Brain pericyte (primary cell): ENCODE measurements at regions not wholly inside any gene's neighbourhood (a gene's known extent, or its start where the extent isn't known, plus 50 kb on each side); places are given as distances from the start of the nearest gene placed in this dataset.

ENCODE experiments used
- DNase-seq: peaks from one replicate; pipeline ENCODE4 v3.0.0-alpha.2; 2012; ENCODE audit warnings: low read depth, low spot score

- DNase-seq, result peak; percentile 21
Observed at GRCh38 chr18:60978338-60978737, 354.9 kb upstream of the CDH20 start.

DNA sequence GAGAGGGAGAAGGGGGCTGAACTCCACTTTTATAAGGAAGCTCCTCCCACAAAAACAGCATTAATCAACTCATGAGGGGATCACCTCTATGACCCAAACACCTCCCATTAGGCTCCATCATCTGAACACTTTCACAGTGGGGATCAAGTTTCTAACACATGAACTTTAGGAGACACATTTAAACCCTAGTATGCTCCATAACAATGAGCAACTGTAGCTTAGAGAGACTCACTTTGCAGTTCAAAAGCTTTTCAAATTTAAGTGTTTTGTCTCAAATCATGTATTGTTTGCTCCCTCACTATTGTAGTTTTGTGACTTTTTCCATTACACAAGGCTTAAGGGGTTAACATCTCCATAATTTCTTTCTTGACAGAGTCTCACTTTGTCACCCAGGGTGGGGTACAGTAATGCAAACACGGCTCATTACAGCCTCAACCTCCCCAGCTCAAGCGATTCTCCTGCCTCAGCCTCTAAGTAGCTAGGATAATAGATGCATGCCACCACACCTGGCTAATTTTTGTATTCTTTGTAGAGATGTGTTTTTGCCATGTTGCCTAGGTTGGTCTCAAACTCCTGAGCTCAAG lies 352.7 kb upstream of the CDH20 start:
- no peak for DNase-seq

DNA sequence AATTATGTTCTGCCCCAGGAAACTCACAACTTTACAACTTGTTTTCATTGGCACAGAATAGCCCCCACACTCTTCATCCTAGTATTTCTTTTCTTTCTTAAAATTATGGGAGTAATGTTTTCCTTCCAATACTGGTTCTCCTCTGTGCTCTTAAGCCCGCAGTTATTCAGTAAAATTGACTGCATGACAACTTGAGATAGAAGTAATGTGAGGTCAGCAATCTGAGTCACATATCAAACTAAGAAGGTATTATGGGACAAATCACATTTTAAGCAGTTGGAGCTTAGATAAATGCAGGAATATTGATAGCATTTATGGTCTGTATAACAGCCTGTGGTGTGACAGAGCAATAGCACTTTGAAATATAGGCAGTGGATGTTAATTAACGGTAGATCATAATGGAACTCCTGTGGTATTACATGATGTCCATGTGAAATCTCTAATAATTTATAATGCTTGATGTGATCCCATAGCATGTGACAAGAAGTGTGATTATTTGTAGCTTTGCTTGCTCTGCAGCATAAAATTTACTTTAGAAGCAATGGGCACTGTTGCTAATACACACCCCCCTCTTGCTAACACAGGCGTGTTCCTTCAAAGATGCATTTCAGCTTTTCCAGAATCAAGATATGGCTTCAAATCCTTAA lies 351.4 kb upstream of the CDH20 start:
- DNase-seq, result no peak

GRCh38 chr18:60982329-60982695 lies 350.9 kb upstream of the CDH20 start:
- DNase-seq, result no peak

- DNase-seq, result no peak
Observed at GRCh38 chr18:60982928-60983327, 350.3 kb upstream of the CDH20 start.

- peak; percentile 13 for DNase-seq
Observed at GRCh38 chr18:60984510-60984909, 348.7 kb upstream of the CDH20 start.

- DNase-seq, result no peak
Observed at GRCh38 chr18:60987963-60988362, 345.3 kb upstream of the CDH20 start.

DNA sequence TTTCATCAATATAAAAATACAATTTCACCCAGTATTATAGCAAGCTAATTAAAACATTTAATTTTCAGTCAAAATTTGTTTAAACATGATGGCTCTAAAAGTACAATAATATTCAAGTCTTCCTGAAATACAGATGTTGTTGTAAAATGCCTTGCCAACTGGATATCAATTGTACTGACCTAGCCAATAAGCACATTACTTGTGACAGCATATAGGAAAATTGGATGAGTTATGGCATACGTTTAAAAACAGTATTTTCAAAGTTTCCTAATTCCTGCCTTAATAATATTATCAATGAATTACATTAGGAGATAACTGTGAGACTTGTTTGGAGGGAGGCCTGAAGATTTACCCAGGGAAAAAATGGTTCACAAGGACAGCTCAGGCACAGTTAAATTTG lies 336.9 kb upstream of the CDH20 start:
- no peak for DNase-seq

DNA sequence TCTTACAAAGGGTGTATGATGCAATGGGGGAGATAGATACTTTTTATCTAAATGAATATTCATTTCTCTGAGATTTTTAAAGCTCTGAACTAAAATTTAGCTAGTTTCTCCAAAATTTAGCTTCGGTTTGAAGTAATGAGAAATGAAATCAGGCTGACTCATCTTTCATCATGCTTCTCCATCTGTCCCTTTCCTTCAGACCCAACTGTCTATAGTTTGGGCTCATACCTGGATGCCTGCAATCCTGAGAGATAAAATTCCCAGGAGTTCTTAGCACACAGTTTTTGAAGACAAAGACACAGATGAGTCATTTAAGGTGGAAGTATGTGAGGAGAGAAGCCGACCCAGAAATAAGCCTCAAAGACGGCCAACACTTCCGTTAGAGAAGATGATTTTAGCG lies 336.4 kb upstream of the CDH20 start:
- no peak for DNase-seq

- DNase-seq, result no peak
Observed at GRCh38 chr18:61001138-61001537, 332.1 kb upstream of the CDH20 start.

DNA sequence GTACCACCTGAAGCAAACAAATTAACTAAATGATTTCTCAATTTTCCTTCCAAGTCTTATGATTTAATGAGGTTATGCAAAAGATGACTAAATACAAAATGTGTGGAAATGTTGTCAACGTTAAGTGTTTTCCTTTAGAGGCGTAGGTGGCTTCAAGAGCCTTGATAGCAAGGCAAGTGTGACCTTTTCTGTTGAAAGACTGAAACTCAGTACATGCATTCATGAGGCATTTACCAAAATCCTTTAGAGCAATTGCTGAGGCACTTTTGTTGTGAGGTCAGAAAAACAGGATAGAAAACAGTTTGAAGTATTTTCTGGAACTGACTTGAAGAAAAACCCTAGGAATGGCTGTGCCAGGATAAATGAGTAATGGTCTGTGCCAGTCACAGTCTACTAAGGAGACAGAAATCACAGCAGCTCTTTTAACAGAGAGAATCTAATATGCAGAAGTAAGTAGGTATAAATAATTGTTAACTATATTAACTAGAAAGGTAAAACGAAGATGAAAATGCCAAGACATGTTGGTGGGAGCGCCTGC lies 326.5 kb upstream of the CDH20 start:
- DNase-seq, result no peak

- no peak for DNase-seq
Observed at GRCh38 chr18:61019338-61020301, 313.6 kb upstream of the CDH20 start.

DNA sequence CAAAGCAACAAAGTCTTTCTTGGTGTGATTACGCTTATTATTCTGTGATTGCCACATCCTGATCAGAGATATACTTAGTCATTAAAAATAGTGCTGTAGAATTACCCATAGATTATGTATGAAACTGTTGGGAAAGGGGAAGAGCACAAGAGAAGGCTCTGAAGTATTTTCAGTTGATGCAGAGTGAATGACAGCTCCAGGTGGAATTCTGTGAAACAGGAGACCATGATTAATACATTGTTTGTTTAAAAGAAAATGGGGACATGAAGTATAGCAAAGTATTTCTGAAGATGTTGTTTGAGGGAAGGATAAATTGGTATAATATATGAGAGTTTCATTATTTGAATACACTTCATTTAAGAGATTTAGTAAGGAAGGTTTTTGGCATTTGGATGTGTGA lies 307.6 kb upstream of the CDH20 start:
- no peak for DNase-seq

GRCh38 chr18:61031626-61032025 lies 301.6 kb upstream of the CDH20 start:
- no peak for DNase-seq

DNA sequence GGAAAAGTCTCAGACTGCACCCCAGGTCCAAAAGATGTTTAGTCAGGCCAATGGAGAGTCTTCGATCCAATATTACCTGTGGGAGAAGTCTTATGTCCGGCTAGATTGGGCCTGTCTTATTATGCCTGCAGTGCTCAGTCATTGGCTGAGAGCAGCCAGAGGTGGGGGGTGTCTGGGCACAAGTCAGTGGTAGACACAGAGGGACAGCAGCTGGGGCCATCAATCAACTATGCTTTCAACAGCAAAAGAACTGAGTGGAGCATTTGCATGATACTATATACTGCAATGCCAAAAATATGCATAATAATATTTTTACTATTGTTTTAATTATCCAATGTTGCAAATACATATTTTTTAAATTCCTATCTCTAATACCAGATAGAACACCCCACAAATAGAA lies 298.6 kb upstream of the CDH20 start:
- DNase-seq, result no peak

- no peak for DNase-seq
Observed at GRCh38 chr18:61039251-61039650, 294.0 kb upstream of the CDH20 start.

- no peak for DNase-seq
Observed at GRCh38 chr18:61047794-61048193, 285.4 kb upstream of the CDH20 start.

GRCh38 chr18:61057443-61057842 lies 275.8 kb upstream of the CDH20 start:
- no peak for DNase-seq

GRCh38 chr18:61062258-61062657 lies 271.0 kb upstream of the CDH20 start:
- DNase-seq, result no peak

- no peak for DNase-seq
Observed at GRCh38 chr18:61064911-61065310, 268.3 kb upstream of the CDH20 start.

- no peak for DNase-seq
Observed at GRCh38 chr18:61076986-61077385, 256.2 kb upstream of the CDH20 start.

- no peak for DNase-seq
Observed at GRCh38 chr18:61079714-61080113, 253.5 kb upstream of the CDH20 start.
